Chondrocyte (in vitro differentiated cells): ENCODE measurements at regions not wholly inside any gene's neighbourhood (a gene's known extent, or its start where the extent isn't known, plus 50 kb on each side); places are given as distances from the start of the nearest gene placed in this dataset.

Experiments
- DNase-seq: peaks from one replicate; pipeline ENCODE4 v3.0.0; 2021; ENCODE audit warnings: mixed read lengths, low spot score
- H3K27ac Mint-ChIP-seq: one replicate; pipeline ENCODE4 v1.8.0; 2021; ENCODE audit warnings: mild to moderate bottlenecking, moderate library complexity, mixed read lengths; ENCODE audit not compliant: unreplicated experiment
- H3K27me3 Mint-ChIP-seq: 2 replicates; pipeline ENCODE4 v1.8.0; 2021; ENCODE audit warnings: low read depth, mixed read lengths
- H3K36me3 Mint-ChIP-seq: 2 replicates; pipeline ENCODE4 v1.8.0; 2021; ENCODE audit warnings: low read depth, mixed read lengths
- H3K4me1 Mint-ChIP-seq: 2 replicates; pipeline ENCODE4 v1.8.0; 2021; ENCODE audit warnings: low read depth, mild to moderate bottlenecking, mixed read lengths
- H3K4me3 Mint-ChIP-seq: one replicate; pipeline ENCODE4 v1.8.0; 2021; ENCODE audit warnings: mild to moderate bottlenecking, moderate library complexity, mixed read lengths; ENCODE audit not compliant: unreplicated experiment
- H3K9me3 Mint-ChIP-seq: 2 replicates; pipeline ENCODE4 v1.8.0; 2021; ENCODE audit warnings: low read depth, mixed read lengths
- TF ChIP-seq, protein P1 (sequence below): fragments of 200-600 bp; sonication (generic); IDR thresholded peaks from 2 replicates; pipeline ENCODE4 v1.5.0; 2021; ENCODE audit warnings: antibody characterized with exemption, mild to moderate bottlenecking, moderate library complexity

DNA sequence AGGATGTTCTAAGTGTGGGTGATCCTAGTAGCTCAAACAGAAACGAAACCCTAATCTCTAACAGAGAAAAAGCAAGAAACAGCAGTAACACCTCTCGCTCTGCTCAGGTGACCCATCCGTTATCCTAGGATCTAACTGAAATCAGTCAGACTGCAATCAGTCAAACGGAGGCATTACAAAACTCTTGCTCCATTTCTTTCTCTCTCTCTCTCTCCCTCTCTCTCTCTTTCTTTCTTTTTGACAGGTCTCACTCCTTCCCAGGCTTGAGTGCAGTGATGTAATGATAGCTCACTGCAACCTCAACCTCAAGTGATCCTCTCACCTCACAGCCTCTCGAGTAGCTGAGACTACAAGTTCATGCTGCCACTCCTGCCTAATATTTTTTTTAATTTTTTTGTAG lies 1283.5 kb upstream of the CELF2 start:
- TF ChIP-seq, protein P1, sequence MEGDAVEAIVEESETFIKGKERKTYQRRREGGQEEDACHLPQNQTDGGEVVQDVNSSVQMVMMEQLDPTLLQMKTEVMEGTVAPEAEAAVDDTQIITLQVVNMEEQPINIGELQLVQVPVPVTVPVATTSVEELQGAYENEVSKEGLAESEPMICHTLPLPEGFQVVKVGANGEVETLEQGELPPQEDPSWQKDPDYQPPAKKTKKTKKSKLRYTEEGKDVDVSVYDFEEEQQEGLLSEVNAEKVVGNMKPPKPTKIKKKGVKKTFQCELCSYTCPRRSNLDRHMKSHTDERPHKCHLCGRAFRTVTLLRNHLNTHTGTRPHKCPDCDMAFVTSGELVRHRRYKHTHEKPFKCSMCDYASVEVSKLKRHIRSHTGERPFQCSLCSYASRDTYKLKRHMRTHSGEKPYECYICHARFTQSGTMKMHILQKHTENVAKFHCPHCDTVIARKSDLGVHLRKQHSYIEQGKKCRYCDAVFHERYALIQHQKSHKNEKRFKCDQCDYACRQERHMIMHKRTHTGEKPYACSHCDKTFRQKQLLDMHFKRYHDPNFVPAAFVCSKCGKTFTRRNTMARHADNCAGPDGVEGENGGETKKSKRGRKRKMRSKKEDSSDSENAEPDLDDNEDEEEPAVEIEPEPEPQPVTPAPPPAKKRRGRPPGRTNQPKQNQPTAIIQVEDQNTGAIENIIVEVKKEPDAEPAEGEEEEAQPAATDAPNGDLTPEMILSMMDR: no peak
- H3K9me3 Mint-ChIP-seq: peaks cover 7% of the 10 kb centered on the region
- no peaks in the 10 kb centered on the region for H3K36me3 Mint-ChIP-seq
- H3K27ac Mint-ChIP-seq: no peak overlapping the region
- no peaks in the 10 kb centered on the region for H3K4me1 Mint-ChIP-seq
- no peak overlapping the region for H3K4me3 Mint-ChIP-seq
- DNase-seq: no peak
- H3K27me3 Mint-ChIP-seq: no peaks in the 10 kb centered on the region

DNA sequence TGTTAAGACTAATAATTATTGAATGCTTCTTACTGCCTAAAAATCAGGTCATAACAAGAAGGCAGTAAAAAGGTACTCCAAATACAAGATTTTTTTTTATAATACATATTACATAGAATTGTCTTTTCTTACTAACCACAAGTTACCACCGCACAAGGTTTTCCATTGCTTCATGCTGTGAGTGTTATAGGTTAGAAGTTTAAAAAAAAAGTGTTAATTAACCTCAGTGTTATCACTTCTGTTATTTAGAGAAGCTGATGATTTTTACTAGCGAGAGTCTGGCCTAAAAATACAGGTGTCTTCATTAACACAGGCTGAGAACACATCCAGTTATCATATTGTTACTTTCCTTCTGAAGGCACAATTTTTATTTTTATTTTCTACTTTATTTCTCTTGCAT lies 1281.9 kb upstream of the CELF2 start:
- H3K27me3 Mint-ChIP-seq: no peaks in the 10 kb centered on the region

DNA sequence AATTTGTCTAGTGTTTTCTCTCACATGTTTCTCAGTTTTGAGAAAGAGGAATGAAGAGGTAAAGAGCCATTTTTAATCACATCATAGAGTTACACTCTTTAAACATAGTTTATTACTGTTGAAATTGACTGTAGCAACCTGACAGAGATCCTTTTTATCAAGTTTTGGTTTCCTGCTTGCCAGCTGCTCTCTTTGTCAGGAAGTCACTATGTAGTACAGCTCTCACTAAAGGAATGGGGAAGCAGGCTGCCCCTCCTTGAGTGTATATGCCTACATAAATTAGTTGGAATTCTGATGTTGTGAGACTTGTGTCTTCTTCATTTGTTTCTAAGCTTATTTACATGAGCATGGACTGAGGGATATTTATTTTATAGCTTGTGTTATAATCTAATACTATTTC lies 1274.0 kb upstream of the CELF2 start:
- peaks cover 9% of the 10 kb centered on the region for H3K9me3 Mint-ChIP-seq
- H3K4me3 Mint-ChIP-seq: no peak overlapping the region
- TF ChIP-seq, protein P1: no peak
- peaks cover 6% of the 10 kb centered on the region for H3K4me1 Mint-ChIP-seq
- peaks cover 3% of the 10 kb centered on the region for H3K36me3 Mint-ChIP-seq
- no peak for DNase-seq
- no peak overlapping the region for H3K27ac Mint-ChIP-seq
- no peaks in the 10 kb centered on the region for H3K27me3 Mint-ChIP-seq

More for the DNA sequence above, 1281.9 kb upstream of the CELF2 start:
- Mint-ChIP-seq H3K27ac (no peak overlapping the region), H3K36me3 (no peaks in the 10 kb centered on the region), H3K4me1 (no peaks in the 10 kb centered on the region), H3K9me3 (peaks cover 7% of the 10 kb centered on the region), H3K4me3 (no peak overlapping the region)
- TF ChIP-seq, protein P1: no peak
- no peak for DNase-seq

DNA sequence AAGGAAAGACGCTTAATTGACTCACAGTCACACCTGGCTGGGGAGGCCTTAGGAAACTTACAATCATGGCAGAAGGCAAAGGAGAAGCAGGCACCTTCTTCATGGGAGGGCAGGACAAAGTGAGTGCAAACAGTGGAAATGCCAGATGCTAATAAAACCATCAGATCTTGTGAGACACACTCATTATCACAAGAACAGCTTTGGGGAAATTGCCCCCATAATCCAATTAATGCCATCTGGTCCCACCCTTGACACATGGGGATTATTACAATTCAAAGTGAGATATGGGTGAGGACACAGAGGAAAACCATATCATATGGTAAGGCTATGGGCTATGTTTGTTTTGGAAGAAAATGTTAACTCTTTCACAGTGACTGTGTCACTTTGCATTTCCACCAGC lies 1272.5 kb upstream of the CELF2 start:
- Mint-ChIP-seq H3K4me1 (peaks cover 6% of the 10 kb centered on the region), H3K27ac (no peak overlapping the region), H3K36me3 (peaks cover 3% of the 10 kb centered on the region), H3K4me3 (no peak overlapping the region), H3K9me3 (peaks cover 9% of the 10 kb centered on the region), H3K27me3 (no peaks in the 10 kb centered on the region)
- TF ChIP-seq, protein P1: no peak
- DNase-seq: no peak

DNA sequence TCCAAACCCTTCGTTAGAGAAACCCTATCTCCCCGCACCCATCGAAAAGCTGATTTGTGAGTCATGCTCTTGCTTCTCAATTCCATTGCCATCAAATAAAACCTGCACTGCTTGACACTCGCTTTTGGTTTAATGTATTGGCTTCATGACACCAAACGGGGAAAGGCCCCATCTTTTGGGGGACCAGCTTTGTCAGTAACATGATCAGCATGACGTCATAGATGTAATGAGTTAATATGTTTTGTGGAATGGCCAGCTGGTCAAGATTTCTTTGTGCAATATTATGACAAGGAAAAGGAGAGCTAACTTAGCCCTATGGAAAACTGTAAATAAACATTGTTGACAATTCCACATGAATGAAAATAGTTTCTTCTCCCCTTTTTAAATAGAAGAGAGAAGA lies 1260.5 kb upstream of the CELF2 start:
- H3K27me3 Mint-ChIP-seq: no peaks in the 10 kb centered on the region
- no peak for DNase-seq
- peaks cover 3% of the 10 kb centered on the region for H3K36me3 Mint-ChIP-seq
- H3K4me1 Mint-ChIP-seq: no peaks in the 10 kb centered on the region
- peaks cover 16% of the 10 kb centered on the region for H3K9me3 Mint-ChIP-seq
- TF ChIP-seq, protein P1: no peak
- no peak overlapping the region for H3K4me3 Mint-ChIP-seq
- no peak overlapping the region for H3K27ac Mint-ChIP-seq
